T-helper 9 cell (primary cell): ENCODE measurements at regions not wholly inside any gene's neighbourhood (a gene's known extent, or its start where the extent isn't known, plus 50 kb on each side); places are given as distances from the start of the nearest gene placed in this dataset.

Source experiments
- DNase-seq: peaks from one replicate; pipeline ENCODE4 v3.0.0-alpha.2; 2020

DNA sequence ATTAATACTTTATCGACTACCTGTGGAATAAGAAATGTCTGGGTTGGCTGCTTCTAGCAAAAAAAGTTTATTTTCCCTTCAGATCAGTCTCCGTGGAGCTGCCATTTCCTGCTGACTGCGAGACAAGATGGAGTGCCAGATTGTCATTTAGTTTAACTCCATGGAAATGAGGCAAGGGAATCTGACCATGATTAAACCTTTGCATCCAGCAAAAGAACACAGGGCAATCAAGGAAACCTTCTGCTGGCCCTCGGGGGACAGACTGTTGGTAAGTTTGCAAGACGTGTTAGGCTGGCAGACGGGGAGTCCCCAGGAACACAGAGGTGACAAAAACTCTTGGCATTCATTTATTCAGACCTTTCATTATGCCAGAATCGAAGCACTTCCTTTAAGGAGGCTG lies 52.2 kb upstream of the SPACA1 start:
- no peak for DNase-seq

DNA sequence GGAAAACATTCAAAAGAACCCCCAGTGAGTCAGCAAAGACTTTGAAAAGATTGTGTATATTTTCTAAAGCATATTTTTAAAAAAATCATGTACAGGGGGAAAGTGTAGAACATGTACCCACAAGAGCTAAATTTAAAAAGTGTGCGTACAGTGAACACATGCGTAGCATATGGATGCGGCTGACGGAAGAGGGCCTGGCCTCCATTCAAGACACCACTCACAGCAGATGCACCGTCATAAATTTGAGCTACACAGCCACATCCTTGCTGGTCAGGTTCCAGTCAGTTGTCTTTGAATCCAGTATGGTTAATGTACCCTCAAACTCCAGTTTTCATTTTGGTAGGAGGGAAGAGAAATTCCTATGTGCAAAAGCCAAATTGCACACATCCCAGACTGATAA lies 54.3 kb upstream of the SPACA1 start:
- DNase-seq, result no peak

DNA sequence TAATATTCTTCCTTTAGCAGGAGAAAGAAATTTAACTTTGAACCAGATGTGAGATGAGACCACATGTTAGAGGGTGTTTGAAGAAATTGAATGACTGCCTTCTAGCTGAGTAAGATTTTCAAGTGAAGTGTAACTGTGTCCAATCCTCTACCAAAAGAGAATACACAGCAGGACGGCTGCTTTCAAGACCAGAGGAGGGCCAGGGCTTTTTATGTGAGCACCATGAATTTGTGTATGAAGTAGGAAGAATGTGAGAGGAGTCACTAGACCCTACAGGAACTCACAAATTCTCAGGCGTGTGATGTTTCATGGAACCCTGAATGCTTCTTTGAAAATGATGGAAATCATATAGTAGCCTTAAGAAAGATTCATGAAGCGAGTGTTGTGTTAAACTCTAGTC lies 56.8 kb upstream of the SPACA1 start:
- no peak for DNase-seq

DNA sequence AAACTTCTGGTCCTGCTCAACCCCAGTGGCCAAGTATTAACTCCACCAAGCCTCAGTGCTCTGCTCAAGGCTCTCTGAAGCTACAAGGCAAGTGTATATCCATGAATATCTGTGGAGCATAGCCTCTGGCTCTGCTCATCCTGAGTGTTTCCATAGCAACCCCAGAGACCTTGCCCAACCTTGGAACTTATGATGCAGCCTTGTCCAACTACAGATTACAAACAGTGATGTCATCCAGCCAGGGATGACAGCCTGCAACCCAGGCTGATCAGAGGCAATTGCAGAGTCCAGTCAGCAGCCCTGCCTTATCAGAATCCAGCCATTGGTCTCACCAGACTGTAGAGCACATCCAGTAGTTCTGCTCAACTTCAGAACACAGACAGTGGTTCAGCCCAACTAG lies 65.5 kb upstream of the SPACA1 start:
- no peak for DNase-seq

DNA sequence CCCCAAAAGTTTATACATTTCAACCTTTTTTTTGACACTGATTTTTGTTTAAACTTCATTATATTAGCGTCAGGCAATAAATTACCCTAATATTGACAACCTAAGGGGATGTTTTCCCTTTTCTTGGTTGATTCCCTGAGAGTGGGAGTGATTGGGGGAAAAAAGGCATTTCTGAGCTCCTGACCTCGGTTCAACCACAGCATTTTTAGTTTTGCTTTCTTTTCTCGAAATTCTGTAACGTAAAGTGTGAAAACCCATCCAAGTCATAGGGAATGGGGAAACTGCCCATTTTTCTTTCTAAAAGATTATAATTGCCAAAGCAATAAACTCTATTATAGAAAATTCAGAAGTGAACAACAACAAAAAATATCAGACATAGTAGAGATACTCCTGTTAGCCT lies 67.9 kb upstream of the SPACA1 start:
- no peak for DNase-seq

DNA sequence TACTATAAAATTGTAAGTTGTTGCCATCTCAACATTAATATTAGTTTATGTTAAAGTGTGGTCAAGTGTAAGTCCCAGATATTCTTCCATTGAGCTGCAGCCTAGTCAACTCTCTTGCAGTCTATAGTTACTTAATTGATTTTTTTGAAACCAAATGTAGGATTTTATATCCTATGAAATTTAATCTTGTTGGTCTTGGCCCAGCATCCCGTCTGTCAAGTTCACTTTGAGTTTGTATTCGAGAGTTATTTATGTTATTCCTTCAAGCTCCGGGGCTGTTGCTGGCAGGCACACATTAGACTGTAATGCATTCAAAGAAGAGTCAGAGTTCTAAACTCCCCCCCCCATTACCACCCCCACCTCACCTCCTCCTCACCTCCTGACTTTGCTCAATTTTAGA lies 71.0 kb upstream of the SPACA1 start:
- no peak for DNase-seq

DNA sequence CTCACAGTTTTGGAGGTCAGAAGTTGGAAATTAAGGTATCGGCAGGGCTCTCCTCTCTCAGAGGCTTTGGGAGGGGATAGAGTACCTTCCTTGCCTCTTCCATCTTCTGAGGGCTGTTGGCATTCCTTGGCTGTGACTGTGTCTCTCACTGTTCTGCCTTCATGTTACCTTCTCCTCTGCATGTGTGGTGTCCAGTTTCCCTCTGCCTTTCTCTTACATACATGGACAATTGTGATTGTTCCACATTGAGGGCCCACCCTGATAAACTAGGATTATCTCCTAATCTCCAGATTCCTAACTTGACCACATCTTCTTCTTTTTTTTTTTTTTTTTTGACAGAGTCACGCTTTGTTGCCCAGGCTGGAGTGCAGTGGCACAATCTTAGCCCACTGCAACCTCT lies 72.1 kb upstream of the SPACA1 start:
- DNase-seq, result no peak

DNA sequence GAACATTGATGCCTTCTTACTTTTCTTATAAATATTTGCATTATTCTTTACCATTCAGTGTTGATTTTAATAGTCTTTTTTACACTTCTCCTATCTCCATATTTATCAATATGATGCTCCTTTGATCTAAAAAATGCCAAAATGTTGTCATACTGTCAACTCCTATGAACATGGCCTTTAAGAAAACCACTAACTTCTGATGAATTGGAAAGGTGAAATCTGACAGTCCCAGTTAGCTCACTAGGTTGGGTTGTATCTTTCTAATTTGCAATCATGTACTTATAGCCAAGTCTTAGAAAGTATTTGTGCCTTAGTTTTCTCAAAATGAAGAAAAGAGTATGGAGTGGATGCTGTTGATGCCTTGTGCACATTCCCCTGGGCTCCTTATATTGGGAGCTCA lies 75.4 kb upstream of the SPACA1 start:
- no peak for DNase-seq

DNA sequence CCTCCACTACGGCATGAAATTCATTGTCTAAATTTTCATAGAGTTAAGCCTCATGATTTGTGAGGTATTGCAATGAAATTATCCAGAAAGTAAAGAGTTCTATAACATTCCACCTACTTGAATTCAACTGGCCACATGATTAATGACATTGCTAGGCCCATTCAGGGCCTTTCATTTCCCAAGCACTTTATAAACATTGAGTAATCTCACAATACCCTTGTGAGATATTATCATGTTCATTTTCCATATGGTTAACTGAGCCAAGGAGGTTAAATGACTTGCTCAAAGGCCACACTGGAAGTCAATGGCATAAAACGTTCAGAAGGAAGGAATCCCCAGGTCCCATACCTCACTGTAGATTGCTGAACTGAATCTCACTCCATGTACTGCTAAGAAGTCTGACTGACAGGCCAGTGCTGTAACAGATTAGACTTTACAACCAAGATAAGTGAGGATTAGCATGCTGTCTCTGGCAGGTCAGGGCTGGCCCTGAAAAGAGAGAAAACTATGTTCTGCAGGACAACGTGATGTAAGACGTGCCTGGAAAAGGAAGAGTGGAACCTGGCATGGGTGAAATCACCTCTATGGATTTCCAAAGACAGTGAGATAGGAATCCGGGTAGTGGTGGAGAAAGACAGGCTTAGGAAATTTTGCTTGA lies 75.9 kb upstream of the SPACA1 start:
- DNase-seq, result no peak

DNA sequence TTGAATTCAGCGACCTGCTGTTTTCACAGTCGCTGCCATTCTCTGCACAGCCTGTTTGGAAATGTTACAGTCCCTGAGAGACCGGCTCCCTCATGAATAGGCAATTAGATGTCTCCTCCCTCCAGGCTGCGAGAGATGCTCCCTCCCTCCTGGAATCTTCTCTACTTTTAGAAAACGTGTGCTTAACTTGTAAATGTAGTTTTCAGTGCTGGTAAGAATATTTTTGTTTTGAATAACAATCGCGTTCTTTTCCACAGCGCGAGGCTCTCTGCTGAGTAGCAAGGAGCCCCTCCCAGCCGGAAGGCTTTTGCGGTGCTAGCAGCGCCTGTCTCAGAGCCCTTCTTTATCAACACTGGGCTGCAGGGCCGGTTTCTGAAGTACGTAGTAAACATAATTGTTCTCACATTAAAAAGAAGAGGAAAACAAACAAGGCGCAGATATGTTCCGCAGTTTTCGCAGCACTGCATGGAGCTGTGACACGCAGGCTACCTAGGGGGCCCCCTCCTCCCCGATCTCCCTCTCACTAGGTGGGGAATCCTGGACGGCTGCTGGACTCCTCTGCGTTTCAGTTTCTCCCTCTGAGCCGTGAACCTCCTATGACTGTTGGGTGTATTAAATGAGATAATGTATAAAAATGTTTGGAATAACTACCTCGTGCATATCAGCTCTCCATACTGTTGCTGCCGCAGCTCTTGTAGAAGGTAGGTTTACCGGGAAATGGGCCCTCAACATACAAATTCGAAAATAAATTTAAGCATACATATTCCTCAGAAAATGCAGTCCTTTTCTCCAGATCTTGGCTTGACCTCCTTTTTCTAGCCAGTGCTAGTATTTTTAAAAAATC lies 79.0 kb upstream of the SPACA1 start:
- no peak for DNase-seq

DNA sequence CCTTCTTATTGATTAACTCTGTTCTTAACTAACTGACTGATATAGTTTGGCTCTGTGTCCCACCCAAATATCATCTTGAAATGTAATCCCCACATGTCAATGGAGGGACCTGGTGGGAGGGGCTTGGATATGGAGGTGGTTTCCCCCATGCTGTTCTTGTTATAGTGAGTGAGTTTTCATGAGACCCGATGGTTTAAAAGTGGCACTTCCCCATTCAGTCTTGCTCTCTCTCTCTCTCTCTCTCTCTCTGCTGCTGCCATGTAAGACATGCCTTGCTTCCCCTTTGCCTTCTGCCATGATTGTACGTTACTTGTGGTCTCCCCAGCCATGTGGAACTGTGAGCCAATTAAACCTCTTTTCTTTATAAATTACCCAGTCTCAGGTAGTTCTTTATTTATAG lies 81.8 kb upstream of the SPACA1 start:
- no peak for DNase-seq

DNA sequence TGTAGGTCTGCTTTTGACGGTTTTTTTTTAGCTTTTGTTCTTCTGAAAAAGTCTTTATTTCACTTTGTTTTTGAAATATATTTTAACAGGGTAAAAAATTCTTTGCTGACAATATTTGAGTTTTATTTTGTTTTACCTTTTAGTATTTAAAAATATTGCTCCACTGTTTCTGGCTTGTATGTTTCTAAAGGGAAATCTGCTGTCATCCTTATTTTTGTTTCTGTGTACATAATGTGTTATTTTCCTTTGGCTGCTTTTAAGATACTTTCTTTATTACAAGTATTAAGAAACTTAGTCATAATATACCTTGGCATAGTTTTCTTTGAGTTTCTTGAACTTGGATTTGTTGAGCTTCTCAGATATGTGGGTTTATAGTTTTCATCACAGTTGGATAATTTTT lies 88.6 kb upstream of the SPACA1 start:
- DNase-seq, result no peak

DNA sequence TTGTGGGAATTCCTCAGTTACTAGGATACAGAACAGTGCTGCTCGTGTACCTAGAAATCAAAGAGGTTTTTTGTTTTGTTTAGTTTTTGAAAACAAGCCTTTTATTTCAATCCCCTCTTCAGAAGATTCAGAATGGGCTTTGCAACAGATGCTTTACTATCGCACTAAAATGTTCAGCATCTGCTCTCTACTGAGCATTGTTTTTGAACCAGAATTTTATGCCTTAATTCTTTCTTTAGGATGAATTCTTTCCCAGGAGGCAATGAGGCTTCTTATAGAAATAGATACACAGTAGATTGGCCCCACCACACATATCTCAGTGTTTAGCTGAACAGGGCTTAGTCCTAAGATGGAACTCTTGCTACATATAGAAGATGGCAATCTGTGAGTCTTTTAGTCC lies 95.9 kb upstream of the SPACA1 start:
- no peak for DNase-seq

DNA sequence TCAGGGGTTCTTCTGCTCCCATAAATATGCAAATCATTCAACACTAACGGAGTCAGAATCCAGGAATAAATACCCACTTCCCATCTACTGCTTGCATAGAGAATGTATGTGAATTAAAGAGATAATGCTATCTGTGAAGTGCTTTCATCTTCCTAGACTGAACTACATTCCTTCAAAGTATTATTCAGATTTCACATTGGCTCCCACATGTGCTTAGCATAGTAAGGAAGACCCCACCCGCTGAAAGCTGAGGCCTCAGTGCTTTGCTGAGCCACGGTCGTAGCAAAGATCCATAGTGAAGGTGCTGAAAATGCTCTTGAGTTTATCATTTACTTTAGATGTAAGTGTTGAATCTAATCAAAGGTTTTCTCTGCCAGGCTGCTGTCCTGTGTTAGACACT lies 97.0 kb upstream of the SPACA1 start:
- no peak for DNase-seq

DNA sequence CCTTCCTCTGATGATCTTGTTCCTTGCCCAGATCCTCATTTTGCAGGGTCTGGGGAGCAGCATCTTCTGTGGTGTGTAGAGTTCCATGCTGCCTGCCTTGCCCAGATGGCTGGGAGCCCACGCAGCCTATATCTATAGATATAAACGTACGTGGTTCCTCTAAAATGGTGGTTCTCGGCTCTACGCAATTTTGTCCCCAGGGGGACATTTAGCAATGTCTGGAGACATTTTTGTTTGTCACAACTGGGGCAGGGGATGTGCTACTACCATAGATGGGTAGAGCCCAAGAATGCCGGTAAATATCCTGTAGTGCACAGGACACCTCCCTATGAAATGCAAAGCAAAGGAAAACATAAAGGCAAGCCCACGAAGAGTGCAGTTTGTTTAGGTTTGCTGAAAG lies 98.4 kb upstream of the SPACA1 start:
- no peak for DNase-seq

DNA sequence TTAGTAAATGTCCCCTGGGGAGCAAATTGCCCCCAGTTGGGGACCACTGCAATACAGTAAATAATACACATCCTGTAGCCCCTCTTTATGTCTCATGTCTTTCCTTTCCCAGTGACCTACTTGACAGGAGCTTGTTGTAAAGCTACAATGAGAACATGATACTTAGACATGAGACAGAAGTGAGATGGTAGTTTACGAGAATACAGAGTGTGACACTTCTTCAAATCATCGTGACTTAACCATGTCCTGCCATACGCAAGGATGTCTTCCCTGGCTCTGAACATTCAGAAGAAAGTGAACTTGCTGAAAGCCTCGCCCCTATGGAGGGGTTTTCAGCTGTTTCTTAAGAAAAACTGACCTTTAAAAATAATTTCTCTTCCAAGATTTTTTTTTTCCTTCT lies 101.0 kb upstream of the SPACA1 start:
- DNase-seq, result no peak

DNA sequence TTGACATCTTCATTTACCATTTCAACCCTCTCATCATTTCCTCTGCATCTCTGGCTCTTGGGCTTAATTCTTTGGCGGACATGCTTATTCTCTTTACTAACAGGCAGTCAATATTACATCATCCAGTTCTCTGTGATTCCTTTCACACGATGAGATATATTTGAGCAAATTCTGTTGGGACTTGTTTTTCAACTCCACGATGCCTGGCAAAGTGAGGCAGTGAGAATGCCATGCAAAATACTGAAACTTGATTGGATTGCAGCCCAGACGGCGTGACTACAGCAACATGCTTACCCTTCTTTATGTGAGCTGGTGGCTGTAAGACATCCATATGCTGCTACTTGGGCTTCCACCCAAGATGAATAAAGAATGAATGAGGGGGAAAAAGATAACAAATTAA lies 101.7 kb upstream of the SPACA1 start:
- DNase-seq, result no peak

DNA sequence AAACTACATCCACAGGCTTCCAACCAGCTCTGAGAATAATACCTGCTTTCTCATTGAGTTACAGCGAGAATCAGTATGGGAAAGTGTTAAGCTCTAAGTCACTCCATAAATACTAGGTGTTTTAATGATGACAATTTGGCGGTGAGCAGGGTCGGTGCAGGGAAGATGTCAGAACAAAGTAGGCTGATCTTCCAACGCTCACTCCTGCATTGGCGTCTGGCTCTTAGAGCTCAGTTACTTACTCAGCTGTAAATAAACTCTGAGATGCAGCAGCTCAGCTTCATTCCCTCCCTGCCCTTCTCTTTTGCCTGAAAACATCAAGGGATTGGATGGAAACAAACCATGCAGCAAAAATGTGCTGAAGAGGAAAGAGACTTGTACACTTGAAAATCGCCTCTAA lies 102.5 kb upstream of the SPACA1 start:
- DNase-seq, result no peak

DNA sequence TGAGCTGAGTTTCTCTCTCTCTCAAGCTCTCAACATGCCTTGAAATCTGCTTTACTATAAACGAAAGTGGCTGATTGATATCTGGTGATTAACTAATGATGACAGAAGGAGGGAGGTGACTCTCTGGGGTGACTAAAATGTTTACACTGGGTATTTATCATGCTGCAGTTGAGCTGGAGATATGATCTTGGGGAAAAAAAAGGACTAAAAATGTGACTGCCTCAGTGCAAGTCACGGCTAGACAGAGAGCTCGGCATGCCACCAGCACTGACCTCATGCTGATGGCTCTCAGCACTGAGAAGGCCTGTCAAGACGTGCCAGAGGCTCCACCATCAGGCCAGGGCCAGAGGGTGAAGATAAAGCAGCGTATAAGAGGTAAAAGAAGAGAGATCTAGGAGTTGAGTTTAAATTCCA lies 103.1 kb upstream of the SPACA1 start:
- DNase-seq, result no peak

DNA sequence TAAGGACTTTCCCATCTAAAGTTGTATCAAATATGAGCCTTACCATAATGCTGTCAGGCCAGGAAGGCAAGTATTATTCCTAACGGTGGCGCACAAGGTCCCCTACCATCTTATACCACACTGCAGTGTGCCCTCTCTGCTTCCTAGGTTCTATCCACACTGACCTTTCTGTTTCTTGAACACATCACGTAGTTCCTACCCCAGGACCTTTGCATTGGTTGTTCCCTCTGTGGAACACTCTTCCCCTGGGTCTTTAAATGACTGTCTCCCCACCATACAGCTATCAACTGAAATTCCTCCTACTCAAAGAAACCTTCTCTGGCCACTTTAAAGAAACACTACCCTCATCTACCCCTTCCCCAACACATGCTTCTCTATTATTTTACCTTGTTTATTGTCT lies 104.5 kb upstream of the SPACA1 start:
- DNase-seq, result no peak

DNA sequence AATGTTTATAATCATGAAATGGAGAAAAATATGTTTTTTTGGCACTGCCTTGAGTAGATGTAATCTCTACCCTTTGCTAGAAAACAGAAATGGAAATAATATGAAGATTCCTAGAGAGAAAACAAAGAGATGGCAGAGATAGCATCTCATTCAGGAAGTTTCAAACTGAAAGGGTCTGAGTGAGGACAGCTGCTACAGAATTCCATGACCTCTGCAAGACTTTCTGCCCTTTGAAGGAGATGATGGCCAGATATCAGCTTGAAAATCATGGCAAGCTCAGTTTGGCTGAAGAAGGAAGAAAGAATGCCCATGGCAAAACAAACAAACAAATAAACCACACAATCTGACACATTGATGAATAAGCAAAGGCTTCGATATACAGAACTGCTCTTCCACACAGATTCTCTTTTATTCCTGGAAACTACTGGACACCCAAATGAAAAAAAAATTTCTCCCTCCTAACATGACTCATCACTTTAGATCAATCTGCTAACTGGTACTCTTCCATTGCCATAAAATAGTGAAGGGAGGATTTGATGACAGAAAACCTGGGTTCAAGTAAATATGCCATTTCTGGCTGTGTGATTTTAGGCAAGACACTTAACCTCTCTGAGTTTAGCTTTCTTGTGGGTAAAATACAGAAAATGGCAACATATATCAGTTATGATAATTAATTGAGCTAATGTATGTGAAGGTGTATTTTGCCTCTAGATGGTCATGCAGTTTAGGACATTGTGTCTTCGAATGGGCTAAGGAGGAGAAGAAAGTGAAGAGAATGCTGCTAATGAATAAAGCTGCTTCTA lies 105.9 kb upstream of the SPACA1 start:
- DNase-seq, result no peak

DNA sequence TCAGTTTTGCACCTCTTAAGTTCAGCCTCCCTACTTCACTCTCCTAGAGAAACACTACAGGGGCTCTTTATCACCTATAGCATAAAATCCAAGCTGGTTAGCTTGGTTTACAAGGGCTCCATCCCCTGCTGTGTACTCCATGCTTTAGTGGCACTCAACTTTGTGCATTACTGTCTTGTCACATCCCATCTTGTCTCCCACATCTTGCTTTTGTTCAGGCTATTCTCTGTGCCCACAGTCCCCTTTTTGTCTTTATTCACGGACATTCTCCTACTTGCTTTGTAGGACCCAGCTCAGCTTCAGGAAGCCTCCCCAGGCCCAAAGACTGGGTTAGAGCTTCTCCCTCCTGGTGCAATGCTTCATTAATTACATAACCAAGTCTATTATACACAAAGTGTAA lies 107.9 kb upstream of the SPACA1 start:
- DNase-seq, result no peak

DNA sequence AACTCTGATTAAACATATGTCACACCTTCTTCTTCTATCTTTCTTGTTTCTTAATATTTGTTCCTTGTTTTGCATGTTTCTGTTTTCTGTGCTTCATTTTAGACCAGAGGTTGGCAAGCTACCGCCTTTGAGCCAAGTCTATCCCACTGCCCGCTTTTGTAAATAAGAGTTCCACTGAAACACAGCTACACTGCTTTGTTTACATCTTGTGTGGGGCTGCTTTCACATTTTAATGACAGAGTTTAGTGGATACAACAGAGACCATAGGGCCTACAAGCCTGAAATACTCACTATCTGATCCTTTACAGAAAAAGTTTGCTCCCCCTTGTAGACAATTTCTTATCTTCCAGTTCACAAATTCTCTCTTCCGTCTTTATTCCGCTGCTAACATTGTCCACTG lies 109.4 kb upstream of the SPACA1 start:
- DNase-seq, result no peak

DNA sequence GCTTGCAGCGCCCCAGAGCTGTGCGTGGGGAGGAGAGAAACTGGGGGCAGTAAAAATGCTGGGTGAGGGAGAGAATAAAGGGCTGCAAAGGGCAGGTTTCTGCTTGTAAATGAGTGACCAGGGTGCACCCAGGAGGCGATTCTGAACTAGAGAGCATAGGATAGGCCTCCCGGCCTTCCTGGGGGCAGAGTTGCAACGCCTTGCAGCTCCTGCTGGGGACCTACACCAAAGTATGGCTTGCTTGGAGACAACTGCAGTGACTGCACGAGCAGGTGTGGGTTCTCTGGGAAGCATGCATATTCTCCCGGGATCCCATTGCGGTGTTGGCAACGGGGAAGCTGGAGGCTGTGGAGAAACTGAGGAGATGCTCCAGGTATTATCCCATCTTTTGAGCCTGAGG lies 111.6 kb upstream of the SPACA1 start:
- DNase-seq, result no peak
